Activated B cell treated with CpG ODN at 0.5 μM for 24 hours (primary cell): ENCODE measurements at regions not wholly inside any gene's neighbourhood (a gene's known extent, or its start where the extent isn't known, plus 50 kb on each side); places are given as distances from the start of the nearest gene placed in this dataset.

Source experiments
- ATAC-seq: fragments of 200-7000 bp; cut with Tn5 transposase; one replicate; pipeline ENCODE4 v1.10.0; 2021; ENCODE audit warnings: low read depth, mild to moderate bottlenecking, moderate library complexity
- CTCF ChIA-PET: fragments of 350-600 bp; sonication (Branson Sonifier 250); formaldehyde crosslinking; loops from one replicate; lab custom pipeline; 2021; ENCODE audit warnings: antibody characterized with exemption; lab: Charles Lee
- POLR2A ChIA-PET: fragments of 350-600 bp; sonication (Branson Sonifier 250); formaldehyde crosslinking; loops from one replicate; lab custom pipeline; 2021; ENCODE audit warnings: antibody characterized with exemption; lab: Charles Lee
- DNase-seq: peaks from one replicate; pipeline ENCODE4 v3.0.0; 2022
- H3K27ac Mint-ChIP-seq: one replicate; pipeline ENCODE4 v1.8.0; 2020; ENCODE audit warnings: mixed read lengths
- H3K27me3 Mint-ChIP-seq: one replicate; pipeline ENCODE4 v1.8.0; 2021; ENCODE audit warnings: mixed read lengths
- H3K36me3 Mint-ChIP-seq: one replicate; pipeline ENCODE4 v1.8.0; 2021; ENCODE audit warnings: low read depth, mixed read lengths
- H3K4me1 Mint-ChIP-seq: one replicate; pipeline ENCODE4 v1.8.0; 2021; ENCODE audit warnings: mixed read lengths
- H3K4me3 Mint-ChIP-seq: one replicate; pipeline ENCODE4 v1.8.0; 2020; ENCODE audit warnings: mild to moderate bottlenecking, mixed read lengths
- H3K9me3 Mint-ChIP-seq: one replicate; pipeline ENCODE4 v1.8.0; 2020; ENCODE audit warnings: mixed read lengths
- CTCF ChIP-seq: fragments of 200-600 bp; IDR thresholded peaks from one replicate; pipeline ENCODE4 v1.8.0; 2022; ENCODE audit warnings: antibody characterized with exemption, mild to moderate bottlenecking
- intact Hi-C: fragments of 100-400 bp; cut with micrococcal nuclease; formaldehyde crosslinking; loops from one replicate; pipeline ENCODE4 v1.15.1; 2024

DNA sequence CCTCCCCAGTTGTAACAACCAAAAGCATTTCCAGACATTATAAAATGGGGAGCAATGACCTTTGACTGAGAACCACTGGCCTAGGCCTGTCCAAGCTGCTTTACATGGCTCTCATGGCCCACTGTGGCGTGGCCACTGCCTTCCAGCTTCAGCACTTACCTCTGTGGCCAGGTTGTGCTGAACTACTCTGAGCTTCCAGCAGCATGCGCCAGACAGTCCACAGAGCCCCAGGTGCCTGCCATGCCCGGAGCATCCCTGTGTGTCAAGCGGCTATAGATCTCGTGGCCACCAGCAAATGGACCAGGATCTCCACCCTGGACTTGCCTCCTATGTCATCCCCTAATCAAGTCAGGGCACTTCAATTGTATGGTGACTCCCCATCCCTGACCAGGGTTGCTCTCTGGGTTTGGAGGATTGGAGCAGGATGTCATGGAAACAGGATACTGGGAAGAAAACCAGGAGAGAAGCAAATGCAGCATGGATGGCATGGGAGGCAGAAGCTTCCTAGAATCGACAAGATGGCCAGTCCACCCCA is 199.7 kb downstream of the UACA start:
- Mint-ChIP-seq H3K27ac (no peak overlapping the region), H3K9me3 (no peaks in the 10 kb centered on the region), H3K4me1 (no peaks in the 10 kb centered on the region), H3K27me3 (peaks cover 26% of the 10 kb centered on the region), H3K36me3 (no peaks in the 10 kb centered on the region), H3K4me3 (no peak overlapping the region)
- intact Hi-C loops, result no loop called here
- no peak for ATAC-seq
- no peak for DNase-seq
- ChIA-PET CTCF (no interaction called here), POLR2A (no interaction called here)
- no peak for TF ChIP-seq CTCF

GRCh38 chr15:70562906-70563305 is 200.5 kb downstream of the UACA start:
- TF ChIP-seq CTCF, result no peak
- Mint-ChIP-seq H3K27me3 (peaks cover 23% of the 10 kb centered on the region), H3K4me1 (no peaks in the 10 kb centered on the region), H3K9me3 (no peaks in the 10 kb centered on the region), H3K36me3 (no peaks in the 10 kb centered on the region), H3K4me3 (no peak overlapping the region), H3K27ac (no peak overlapping the region)
- DNase-seq (no peak), ATAC-seq (no peak)
- ChIA-PET CTCF (no interaction called here), POLR2A (interaction anchor here (0.7 kb wide), 1 partner anchor 65 kb away, joined by 3 read pairs; no protein-coding TSS in a partner anchor)
- intact Hi-C loops, result no loop called here

DNA sequence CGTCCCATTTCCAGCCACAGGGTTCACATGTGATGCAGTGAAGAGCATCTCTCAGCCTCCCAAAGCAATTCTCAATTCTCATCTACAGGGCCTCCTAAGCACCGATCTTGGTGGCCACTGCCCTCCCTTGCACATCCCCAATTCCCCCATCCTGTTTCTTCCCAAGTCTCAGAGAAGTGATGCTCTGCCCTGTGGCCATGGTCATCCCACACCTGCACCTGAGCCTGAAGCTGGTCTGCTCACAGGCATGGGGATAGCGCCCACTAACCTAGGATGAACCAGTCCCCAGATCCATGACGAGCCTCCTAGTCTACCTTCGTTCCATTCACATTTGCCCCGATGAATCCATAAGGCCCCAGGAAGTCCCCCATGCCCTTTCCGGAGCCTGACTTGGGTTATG is 201.5 kb downstream of the UACA start:
- Mint-ChIP-seq H3K9me3 (no peaks in the 10 kb centered on the region), H3K4me1 (no peaks in the 10 kb centered on the region), H3K36me3 (no peaks in the 10 kb centered on the region), H3K4me3 (no peak overlapping the region), H3K27me3 (peaks cover 23% of the 10 kb centered on the region), H3K27ac (no peak overlapping the region)
- no peak for TF ChIP-seq CTCF
- ChIA-PET POLR2A (no interaction called here), CTCF (no interaction called here)
- intact Hi-C loops, result no loop called here
- DNase-seq (no peak), ATAC-seq (no peak)

DNA sequence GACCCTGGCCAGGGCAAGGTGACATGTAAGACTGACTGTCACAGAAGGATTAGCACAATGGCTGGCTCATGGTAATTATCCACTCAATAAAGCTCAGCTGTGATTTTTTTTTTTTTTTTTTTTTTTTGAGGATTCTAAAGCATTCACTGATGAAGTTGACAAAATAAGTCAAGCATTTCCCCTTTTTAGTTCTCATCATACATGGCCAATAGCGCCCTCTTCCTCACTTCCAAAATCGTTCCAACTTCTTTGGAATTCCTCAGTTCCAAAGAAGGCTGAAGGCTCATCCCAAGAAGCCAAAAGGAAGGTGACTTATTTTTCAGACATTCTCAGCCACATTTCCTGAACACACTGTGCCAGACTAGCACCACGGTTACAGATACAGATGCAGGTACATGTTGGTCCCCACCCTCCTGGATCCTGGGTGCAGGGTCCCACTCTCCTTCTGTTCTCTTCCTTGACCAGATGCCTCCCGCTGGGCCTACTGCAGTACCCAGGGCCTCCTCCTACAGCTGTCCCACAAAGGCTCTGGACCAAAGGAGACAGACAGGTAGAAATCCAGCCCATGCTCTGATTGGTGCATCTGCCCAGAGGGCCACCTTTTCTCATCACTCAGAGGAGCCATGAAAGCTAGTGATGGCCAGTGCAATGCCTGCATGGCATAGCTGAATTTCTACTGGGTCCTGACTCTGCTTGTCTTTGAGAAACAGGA is 202.6 kb downstream of the UACA start:
- H3K9me3 Mint-ChIP-seq, result no peaks in the 10 kb centered on the region
- peaks cover 20% of the 10 kb centered on the region for H3K27me3 Mint-ChIP-seq
- no peak for ATAC-seq
- POLR2A ChIA-PET, result interaction anchor here (0.6 kb wide), 1 partner anchor 958 kb away, joined by 3 read pairs; no protein-coding TSS in a partner anchor
- H3K4me1 Mint-ChIP-seq, result peaks cover under 1% of the 10 kb centered on the region
- H3K4me3 Mint-ChIP-seq, result no peak overlapping the region
- no peaks in the 10 kb centered on the region for H3K36me3 Mint-ChIP-seq
- H3K27ac Mint-ChIP-seq, result no peak overlapping the region
- intact Hi-C loops, result no loop called here
- DNase-seq, result no peak
- CTCF ChIA-PET, result no interaction called here
- TF ChIP-seq CTCF, result no peak

- peak; percentile 47 for ATAC-seq
- intact Hi-C loops, result no loop called here
- Mint-ChIP-seq H3K27ac (no peak overlapping the region), H3K36me3 (no peaks in the 10 kb centered on the region), H3K4me3 (no peak overlapping the region), H3K27me3 (peaks cover 19% of the 10 kb centered on the region), H3K9me3 (no peaks in the 10 kb centered on the region), H3K4me1 (peaks cover 3% of the 10 kb centered on the region)
- ChIA-PET CTCF (no interaction called here), POLR2A (interaction anchor here (0.6 kb wide), 1 partner anchor 957 kb away, joined by 3 read pairs; no protein-coding TSS in a partner anchor)
- no peak for TF ChIP-seq CTCF
- no peak for DNase-seq
These were observed 203.8 kb downstream of the UACA start for GRCh38 chr15:70559265-70560239.
